Superior temporal gyrus (tissue), 1 donor: ENCODE measurements at regions not wholly inside any gene's neighbourhood (a gene's known extent, or its start where the extent isn't known, plus 50 kb on each side); places are given as distances from the start of the nearest gene placed in this dataset.

ENCODE experiments used
- DNase-seq: peaks from one replicate; pipeline ENCODE4 v3.0.0-alpha.2; 2016; ENCODE audit errors: extremely low spot score

- no peak for DNase-seq
Observed at GRCh38 chr17:65477600-65477999, 83.8 kb downstream of the AXIN2 start.

DNA sequence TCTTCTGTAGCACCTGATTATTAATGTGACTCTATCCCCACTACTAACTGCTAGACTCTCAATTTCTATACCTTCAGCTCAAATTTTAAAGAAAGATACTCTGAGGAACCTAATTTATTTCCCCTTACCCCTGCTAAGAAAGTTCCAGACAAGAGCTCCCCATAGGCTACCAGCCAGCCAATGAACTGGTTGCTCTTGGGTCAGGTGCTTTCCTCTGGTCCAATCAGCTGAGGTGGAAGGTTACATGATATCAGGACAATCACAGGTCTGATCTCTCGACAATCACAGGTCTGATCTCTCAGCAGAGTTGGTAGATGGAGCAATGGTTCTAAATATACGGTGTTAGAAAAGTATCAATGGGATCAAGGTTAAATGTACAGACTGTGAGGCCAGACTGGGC is 86.8 kb downstream of the AXIN2 start:
- DNase-seq = no peak

- no peak for DNase-seq
Observed at GRCh38 chr17:65473985-65474384, 87.5 kb downstream of the AXIN2 start.

GRCh38 chr17:65473363-65473762 is 88.1 kb downstream of the AXIN2 start:
- no peak for DNase-seq

DNA sequence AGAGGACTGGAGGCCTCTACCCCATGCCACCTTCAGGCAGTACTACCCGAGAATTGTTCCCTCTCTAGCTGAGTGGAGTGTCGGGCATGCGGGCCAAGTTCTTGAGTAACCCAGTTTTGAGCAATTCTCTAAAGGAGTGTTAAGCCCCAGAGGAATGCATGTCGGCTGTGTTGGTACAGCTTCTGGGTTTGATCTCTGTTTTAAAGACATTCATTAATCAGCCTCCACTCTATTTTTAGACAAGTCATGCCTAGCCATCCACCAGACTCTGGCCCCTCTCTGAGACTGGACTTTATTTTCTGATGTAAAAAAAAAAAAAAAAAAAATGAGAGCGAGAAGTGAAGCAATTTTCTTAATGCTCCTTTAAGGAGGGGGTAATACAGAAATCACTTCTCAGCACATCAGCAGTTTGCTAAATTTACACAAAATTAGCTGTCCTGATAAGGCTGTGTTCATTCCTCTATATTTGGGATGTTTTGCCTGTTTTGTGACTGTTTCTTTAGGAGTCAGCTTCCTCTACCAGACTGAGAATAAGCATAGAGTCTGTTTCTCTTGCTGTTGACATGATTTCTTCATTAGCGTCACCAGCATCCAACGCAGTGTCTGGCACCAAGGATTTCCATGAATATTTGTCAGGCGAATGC is 88.7 kb downstream of the AXIN2 start:
- DNase-seq = no peak

GRCh38 chr17:65470783-65471182 is 90.7 kb downstream of the AXIN2 start:
- no peak for DNase-seq

DNA sequence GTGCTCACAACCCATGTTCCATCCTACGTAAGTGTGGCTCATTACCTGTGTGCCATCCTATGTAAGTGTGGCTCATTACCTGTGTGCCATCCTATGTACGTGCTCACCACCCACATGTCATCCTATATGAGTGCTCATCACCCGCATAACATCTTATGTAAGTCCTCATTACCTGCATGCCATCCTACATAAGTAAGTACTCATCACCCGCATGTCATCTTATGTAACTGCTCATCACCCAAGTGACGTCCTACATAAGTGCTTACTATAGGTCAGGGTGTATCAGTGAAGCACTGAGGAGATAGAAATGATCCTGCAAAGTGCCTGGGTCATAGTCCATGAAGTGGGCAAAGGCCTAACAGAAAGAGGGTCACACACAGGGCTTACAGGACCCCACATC is 93.1 kb downstream of the AXIN2 start:
- no peak for DNase-seq

GRCh38 chr17:65467156-65467555 is 94.3 kb downstream of the AXIN2 start:
- DNase-seq = no peak

DNA sequence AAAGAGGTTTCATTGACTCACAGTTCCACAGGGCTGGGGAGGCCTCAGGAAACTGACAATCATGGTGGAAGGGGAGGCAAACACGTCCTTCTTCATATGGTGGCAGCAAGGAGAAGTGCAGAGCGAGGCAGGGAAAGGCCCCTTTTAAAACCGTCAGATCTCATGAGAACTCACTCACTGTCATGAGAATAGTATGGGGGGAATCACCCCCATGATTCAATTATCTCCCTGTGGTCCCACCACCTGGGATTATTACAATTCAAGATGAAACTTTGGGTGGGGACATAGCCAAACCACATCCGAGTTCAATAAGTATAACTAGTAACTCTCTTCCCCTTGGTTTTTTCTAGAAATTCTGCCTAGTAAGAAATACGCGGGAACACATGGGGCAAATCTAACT is 94.9 kb downstream of the AXIN2 start:
- DNase-seq = no peak

DNA sequence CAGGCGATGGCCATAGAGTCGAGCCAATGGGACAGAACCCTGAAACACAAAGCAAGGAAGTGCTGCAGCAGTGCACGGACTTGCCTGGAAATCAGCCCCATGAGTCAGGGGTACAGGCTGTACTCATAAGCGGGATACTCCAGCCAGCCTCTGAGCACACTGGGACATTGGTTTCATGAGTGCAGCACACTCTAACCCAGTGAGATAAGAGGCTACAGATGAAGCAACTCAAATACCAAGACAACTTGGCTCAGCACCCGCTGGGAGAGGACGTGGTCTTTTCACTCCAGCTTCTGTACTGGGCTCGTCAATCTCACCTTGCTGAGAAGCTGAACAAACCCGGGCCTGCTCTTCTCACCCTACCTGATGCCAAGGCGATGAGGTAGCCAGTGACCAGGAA is 98.2 kb downstream of the AXIN2 start:
- DNase-seq = no peak

GRCh38 chr17:65459677-65460347 is 101.6 kb downstream of the AXIN2 start:
- DNase-seq = no peak

GRCh38 chr17:65457635-65458257 is 103.7 kb downstream of the AXIN2 start:
- DNase-seq = no peak

DNA sequence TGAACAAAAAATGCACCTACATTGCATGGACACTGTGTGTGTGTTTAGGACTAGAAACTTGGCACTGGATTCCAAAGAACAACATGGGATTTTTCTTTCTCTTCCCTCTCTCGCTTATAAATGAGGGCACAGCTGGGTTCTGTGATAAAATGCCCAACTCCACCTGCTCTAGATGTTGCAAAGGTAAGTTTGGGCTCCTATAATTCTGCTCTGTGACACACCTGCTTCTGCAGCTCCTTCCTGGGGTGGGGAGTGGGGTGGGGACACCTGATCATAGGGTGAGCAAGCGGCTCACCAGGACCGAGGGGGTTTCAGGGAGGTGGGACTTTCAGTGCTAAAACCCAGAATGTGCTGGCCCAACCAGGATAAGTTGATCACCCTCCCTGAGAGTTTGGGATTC is 104.3 kb downstream of the AXIN2 start:
- DNase-seq = no peak

DNA sequence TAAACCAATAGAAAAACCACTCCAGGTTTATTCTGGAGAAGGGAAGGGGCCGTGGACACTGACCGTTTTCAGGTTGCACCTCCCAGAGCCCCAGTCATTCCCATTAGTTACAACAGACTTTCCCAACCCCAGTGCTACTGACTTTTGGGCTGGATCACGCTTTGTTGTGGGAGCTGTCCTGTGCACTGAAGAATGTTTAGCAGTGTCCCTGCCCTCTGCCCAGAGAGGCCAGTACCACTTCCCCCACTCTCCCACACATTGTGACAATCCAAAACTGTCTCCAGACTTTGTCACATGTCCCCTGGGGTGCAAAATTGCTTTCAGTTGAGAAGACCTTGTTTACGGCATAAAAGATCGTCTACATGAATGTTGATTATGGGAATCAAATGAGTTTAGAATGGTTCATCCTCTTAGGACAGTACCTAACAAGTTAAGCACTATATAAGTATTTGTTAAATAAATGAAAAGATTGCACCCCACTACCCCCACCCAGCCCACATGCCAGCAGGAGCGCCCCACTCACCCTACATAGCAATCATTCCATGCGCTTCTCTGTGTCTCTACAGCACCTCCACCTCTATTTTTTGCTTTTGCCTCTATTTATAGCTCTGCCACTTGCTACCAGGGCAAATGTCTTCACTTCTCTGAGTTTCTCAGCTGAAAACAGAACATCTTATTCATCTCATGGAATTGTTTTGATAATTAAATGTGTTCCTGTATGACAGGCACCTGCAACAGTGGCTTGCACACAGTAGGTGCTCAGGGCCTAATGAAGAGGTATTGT is 104.9 kb downstream of the AXIN2 start:
- no peak for DNase-seq

DNA sequence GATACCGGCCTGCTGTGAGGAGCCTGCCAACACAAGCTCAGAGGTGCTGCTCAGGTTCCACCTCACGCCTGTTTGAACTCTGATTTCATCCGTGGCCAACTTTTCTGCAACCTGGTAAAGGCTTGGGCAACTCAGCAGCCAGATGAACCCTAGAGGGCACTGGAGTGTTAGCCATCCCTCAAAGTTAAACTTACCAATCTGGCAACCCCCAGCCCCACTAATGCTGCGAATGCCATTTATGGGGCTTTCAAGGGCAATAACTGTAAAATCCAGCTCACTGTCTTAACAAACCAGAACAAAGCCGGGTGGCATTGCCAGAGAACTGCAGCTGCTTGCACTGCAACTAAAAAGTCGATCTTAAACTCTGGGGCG is 105.5 kb downstream of the AXIN2 start:
- DNase-seq = no peak

DNA sequence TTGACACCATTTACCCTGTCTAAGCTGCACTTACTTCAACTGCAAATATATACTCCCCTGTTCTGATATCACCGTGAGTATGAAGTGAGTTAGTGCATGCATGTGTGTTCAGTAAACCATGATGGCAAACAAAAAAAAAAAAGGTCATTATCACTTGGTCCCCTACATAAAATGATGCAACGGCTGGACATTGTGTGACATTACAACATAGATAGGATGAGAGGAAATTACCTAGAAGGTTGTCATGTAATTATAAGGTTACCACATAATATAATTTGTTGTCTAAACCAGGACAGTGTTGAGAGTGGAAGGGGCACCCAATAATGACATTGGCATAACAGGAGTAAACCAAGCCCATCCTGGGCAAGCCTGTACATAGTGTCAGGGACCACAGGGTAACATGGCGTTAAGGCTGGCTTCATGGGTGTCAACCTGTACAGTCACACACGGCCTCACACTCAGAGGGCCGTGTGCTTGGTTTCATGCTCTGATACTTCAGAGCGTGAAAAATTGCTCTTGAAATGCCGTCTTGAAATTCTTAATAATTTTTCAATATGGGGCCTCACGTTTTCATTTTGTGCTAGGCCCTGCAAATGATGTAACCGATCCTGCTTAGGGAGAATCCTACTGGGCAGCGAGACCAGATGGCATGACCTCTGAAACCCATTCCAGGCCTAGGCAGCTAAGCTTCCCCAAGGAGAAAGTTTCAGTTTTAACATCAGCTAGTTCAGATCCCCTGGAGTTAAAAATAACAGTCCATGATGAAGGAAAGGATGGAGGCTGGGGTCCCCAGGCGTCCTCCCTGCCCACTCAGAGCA is 106.1 kb downstream of the AXIN2 start:
- DNase-seq = no peak

GRCh38 chr17:65453204-65453931 is 108.1 kb downstream of the AXIN2 start:
- DNase-seq = no peak

- no peak for DNase-seq
Observed at GRCh38 chr17:65449495-65449894, 112.0 kb downstream of the AXIN2 start.

- no peak for DNase-seq
Observed at GRCh38 chr17:65447823-65448222, 113.6 kb downstream of the AXIN2 start.

DNA sequence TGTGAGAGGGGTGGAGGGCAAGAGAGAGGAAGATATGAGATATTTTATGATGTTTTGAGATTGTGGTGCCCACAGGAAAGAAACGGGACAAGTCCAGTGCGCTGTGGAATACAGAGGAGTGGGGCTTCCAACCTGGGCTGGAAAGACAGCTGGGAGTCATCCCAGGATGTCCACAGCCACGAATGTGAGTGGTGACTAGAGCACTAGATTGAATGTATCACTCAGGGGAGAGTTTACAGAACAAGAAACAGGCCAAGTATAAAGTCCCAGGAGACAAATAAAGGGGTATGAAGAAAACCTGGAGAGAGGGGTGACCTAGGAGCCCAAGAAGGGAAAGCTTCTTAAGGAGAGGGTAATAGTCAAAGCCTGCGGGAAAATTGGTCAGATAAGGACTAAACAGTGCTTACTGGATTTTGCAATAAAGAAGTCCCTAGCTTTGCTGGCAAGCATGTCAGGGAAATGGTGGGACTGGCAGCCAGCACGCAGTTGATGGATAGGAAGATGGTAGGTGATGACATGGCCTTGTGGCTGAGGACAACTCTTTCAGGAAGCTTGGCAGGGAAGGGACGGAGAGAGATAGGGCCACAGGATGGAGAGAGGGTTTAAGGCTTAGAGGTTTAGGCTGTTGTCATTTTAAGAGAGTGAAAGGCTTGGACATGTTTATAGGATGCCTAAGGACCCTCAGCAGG is 114.5 kb downstream of the AXIN2 start:
- no peak for DNase-seq
